Stimulated activated CD8-positive, alpha-beta memory T cell treated with anti-CD3 and anti-CD28 coated beads, Interleukin-4, amount 100 ng/mL, for 48 hours (primary cell): ENCODE measurements at regions not wholly inside any gene's neighbourhood (a gene's known extent, or its start where the extent isn't known, plus 50 kb on each side); places are given as distances from the start of the nearest gene placed in this dataset.

ENCODE experiments used
- DNase-seq: peaks from one replicate; pipeline ENCODE4 v3.0.0-alpha.2; 2020

DNA sequence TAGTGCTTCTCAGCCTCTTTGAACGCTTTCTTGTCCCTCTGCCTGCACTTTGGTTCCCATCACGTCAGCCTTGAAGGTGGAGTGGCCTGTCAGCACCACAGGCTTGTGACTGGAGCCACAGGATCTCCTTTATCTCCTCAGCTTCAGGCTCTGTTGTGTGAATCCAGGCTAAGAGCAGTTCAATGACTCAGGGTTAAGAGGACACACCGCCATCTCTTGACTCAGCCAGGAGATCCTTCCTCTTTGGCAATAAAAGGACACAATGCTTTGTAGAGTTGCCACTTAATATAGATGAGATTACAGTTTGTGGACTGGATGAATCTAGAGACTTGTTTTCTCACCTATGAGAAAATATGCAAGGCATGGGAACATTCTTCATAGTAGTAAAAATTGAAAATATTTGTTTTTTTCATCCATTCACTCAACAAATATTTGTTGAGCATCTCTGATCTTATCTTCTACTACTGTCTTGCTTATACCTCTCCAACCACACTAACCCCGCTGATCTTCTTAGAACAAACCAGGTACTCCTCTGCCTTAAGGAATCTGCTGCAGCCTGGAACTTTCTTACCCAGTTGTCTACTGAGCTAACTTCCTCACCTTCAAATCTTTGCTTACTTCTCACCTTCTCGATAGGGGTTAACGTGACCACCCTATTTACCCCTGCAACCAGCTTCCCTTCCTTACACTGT is 62.3 kb downstream of the UCHL1 start:
- DNase-seq, result no peak

GRCh38 chr4:41319553-41319952 is 62.8 kb downstream of the UCHL1 start:
- no peak for DNase-seq

DNA sequence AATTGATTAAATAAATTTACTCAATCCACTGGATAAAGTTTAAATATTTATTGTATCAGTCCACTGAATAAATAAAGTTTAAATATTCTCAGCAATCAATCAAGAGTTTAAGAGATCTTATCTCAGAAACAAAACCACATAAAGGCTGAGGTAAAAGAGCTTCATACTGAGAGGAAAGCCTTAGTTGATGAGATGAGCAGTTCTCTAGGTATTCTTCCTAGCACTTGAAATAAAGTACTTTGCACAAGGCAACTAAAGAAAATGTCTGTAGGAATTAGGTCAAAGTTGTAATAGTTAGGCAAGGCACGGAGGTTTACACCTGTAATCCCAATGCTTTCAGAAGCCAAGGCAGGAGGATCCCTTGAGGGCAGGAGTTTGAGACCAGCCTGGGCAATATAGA is 63.5 kb downstream of the UCHL1 start:
- no peak for DNase-seq

- no peak for DNase-seq
Observed at GRCh38 chr4:41320786-41321185, 64.1 kb downstream of the UCHL1 start.

GRCh38 chr4:41321216-41321945 is 64.7 kb downstream of the UCHL1 start:
- no peak for DNase-seq

GRCh38 chr4:41322617-41323016 is 65.9 kb downstream of the UCHL1 start:
- no peak for DNase-seq

GRCh38 chr4:41323179-41323578 is 66.5 kb downstream of the UCHL1 start:
- no peak for DNase-seq

GRCh38 chr4:41323706-41324105 is 67.0 kb downstream of the UCHL1 start:
- DNase-seq, result no peak

DNA sequence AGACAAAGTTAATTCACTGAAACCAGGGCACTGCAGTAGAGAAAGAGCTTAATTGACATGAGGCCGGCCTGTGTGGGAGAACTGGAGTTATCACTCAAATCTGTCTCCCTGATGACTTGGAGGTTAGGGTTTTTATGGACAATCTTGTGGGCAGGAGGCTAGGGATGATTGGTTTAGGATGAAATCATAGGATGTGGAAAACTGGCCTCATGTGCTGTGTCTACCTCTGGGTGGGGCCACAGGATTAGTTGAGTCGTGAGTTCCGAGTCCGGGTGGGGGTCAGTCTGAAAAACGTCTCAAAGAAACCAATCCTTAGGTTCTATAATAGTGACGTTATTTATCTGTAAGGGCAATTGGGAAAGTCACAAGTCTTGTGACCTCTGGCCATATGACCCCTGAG is 68.1 kb downstream of the UCHL1 start:
- no peak for DNase-seq

DNA sequence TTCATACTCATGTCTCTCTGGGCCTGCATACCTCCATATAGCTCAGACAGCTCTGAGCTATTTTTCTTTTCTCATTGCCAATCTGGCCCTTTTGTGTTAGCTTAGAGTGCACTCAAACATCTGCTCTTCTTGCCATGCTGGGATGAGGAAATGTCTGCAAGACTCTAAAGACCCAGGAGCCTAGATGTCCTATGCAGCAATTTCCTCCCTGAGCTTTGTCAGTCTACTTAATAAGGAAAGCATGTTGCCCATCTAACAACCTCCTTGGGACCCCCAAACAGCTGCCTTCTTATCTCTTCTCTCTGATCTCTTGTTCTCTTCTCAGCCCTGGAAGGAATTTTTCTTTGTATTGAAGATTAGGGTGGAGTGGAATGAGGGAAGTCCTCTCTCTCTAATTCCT is 69.2 kb downstream of the UCHL1 start:
- no peak for DNase-seq

DNA sequence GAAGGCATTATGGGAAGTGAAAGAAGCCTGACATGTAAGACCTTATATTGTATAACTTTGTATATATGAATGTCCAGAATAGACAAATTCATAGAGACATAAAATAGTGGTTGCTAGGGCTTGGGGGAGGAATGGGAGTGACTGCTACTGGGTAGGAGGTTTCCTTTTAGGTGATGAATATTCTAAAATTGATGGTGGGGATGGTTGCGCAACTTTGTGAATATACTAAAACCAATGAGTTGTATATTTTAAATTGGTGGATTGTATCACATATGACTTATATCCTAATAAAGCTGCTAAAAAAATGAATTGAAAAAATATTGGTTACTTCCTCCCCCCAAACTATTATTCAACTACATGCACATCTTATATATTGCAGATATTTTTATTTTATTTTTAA is 70.0 kb downstream of the UCHL1 start:
- no peak for DNase-seq

DNA sequence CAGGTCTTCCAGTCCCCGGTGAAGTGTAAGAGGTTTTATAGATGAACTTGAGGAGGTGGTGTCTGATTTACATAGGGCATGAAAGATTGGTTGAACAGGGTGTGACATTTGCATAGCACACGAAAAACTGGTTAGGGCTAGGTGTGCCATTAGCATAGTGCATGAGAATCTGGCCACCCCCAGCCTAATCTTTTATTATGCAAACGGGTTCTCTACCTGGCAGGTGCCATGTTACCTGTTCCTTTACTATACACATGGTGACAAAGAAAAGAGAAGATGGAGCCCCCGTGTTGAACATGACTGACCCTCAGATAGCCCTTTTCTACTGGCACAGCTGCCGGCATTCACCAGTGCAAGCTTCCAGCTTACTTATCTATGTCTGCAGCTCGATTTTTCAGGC is 71.0 kb downstream of the UCHL1 start:
- no peak for DNase-seq

DNA sequence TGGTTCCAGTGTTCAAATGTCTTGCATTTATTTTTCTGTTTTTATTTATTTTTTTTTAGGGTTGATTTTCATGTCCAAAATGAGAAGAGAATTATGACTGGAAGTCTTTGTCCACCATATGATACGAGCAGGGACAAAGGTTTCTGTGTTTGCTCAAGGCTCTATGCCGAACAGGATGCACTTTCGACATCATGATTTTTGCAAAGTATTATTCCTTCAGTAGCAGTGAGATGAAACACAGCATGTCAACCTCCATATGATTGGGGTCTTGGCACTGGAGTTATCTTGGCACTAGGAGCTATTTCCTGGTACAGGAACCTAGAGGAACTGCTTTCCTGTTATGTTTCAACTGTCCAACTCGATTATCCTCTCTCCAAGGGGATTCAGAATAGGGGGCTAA is 72.6 kb downstream of the UCHL1 start:
- no peak for DNase-seq

GRCh38 chr4:41331224-41331623 is 74.5 kb downstream of the UCHL1 start:
- no peak for DNase-seq

DNA sequence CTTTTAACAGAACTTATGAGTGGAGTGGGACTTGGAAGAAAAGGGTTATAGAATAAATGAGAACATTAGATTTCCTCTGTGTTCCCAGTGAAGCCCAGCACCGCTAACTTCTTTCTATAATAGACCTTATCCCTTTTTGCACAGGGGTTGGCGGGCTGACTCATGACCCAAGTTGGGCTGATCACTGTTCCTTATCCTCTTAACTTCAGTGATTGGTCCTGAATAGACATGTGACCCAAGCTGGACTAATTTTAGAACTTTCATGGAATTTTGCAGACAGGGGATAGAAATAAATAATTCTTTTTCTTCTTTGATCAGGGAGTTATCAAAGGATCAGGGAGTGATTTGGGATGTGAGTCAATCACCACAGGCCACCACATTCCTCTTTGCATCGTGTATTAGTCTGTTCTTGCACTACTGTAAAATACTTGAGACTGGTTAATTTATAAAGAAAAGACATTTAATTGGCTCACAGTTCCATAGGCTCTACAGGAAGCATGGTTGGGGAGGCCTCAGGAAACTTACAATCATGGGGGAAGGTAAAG is 75.9 kb downstream of the UCHL1 start:
- DNase-seq, result no peak

DNA sequence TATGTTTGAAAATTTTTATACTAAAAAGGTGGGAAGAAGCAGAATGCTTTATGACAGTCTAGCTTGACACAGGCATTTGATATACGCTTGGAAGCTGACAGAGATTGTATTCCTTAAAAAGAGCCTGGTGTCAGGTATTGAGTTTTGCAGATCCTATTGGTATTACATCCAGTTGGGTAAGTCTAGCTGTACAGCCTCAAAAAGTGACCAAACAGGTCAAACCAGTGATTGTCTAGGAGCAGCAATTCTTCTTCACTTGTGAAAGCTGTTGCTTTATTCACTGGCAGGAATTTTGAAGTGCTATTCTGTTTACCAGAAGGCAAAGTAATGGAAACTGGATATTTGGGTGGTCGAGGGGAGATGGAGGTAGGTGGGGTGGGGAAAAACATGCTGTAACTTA is 77.5 kb downstream of the UCHL1 start:
- no peak for DNase-seq

- no peak for DNase-seq
Observed at GRCh38 chr4:41339812-41340809, 83.4 kb downstream of the UCHL1 start.

DNA sequence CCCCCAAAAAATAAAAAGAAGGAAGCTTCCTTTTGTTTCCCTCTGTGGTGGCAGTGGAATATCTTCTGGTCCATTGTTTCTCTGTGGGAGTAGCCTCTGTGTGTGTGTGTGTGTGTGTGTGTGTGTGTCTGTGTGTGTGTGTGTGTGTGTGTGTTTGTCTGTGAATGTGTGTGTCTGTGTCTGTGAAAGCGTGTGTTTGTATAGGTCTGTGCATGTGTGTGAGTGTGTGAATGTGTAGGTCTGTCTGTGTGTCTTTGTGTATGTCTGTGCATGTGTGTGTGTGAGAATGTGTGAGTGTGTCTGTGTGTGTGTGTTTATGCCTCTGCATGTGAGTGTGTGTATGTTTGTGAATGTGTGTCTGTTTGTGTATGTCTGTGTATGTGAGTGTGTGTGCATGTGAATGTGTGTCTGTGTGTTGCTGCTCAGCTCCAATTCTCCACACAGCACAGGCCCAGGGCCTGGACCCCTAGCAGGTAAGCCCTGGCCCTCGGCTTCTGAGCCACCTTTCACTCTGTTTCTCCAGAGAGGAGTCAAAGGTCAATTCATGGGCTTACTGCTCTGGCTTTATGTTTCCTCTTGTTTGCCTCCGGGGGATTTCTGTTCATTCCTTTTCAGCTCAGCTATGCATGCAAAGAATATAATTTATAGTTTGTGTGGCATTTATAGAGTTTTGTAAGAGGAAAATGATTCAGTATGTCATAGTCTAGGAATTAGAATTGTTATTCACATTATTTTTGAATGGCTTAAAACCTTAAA is 89.8 kb downstream of the UCHL1 start:
- no peak for DNase-seq

DNA sequence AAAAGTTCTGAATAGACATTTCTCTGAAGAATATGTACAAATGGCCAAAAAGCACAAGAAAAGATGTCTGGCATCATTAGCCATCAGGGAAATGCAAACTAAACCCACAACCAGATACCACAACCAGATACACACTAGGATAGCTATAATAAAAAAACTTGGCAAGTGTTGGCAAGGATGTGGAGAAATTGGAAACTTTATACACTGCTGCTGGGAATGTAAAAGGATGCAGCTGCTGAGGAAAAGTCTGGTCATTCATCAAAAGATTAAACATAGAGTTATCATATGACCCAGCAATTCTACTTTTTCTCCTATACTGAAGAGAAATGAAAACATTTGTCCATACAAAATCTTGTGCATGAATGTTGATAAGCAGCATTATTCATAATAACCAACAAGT is 92.3 kb downstream of the UCHL1 start:
- no peak for DNase-seq

- DNase-seq, result no peak
Observed at GRCh38 chr4:41358647-41359421, 102.1 kb downstream of the UCHL1 start.

DNA sequence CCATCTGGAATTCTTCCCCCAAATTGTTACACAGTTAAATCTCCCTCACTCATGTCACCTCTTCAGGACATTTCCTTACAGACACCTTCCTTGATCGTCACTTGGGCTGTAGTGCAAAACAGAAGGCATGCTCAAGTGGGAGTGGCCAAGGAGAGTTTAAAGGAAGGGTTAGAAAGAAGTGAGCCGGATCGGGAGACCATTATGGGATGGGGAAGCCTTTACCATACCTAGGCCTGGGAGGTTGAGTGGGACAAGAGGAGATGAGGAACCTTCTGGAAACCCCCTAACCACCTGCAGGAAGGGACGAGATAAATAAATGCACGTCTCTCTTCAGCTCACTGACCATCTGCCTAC is 102.7 kb downstream of the UCHL1 start:
- no peak for DNase-seq

GRCh38 chr4:41359836-41360213 is 103.1 kb downstream of the UCHL1 start:
- no peak for DNase-seq
